KMS-11 (cell line): ENCODE measurements at regions not wholly inside any gene's neighbourhood (a gene's known extent, or its start where the extent isn't known, plus 50 kb on each side); places are given as distances from the start of the nearest gene placed in this dataset.

Experiments used
- H2AFZ ChIP-seq: fragments of 200-600 bp; sonication (generic); 2 replicates; pipeline ENCODE4 v1.6.1; 2016; ENCODE audit warnings: antibody characterized with exemption, mixed run types, low read depth
- H3K27ac ChIP-seq: fragments of 200-600 bp; sonication (generic); 2 replicates; pipeline ENCODE4 v1.6.1; 2016; ENCODE audit warnings: mild to moderate bottlenecking, mixed run types
- H3K27me3 ChIP-seq: fragments of 200-600 bp; sonication (generic); 2 replicates; pipeline ENCODE4 v1.6.1; 2017; ENCODE audit warnings: mild to moderate bottlenecking, low read depth, mixed run types, moderate library complexity; ENCODE audit not compliant: insufficient read depth
- H3K36me3 ChIP-seq: fragments of 200-600 bp; sonication (generic); 2 replicates; pipeline ENCODE4 v1.6.1; 2017; ENCODE audit warnings: mild to moderate bottlenecking, mixed run types; ENCODE audit not compliant: insufficient read depth
- H3K4me1 ChIP-seq: fragments of 200-600 bp; sonication (generic); 2 replicates; pipeline ENCODE4 v1.6.1; 2016; ENCODE audit warnings: mild to moderate bottlenecking, low read depth, mixed run types; ENCODE audit not compliant: poor library complexity, severe bottlenecking
- H3K4me2 ChIP-seq: fragments of 200-600 bp; sonication (generic); 2 replicates; pipeline ENCODE4 v1.7.0; 2016; ENCODE audit warnings: mild to moderate bottlenecking, mixed run types
- H3K4me3 ChIP-seq: fragments of 200-600 bp; sonication (generic); IDR thresholded peaks from 2 replicates; pipeline ENCODE4 v1.6.1; 2017; ENCODE audit warnings: low read depth, low read length, mixed read lengths; ENCODE audit not compliant: insufficient read depth
- H3K79me2 ChIP-seq: fragments of 200-600 bp; sonication (generic); 2 replicates; pipeline ENCODE4 v1.6.1; 2016; ENCODE audit warnings: low read depth, mixed run types; ENCODE audit not compliant: insufficient read depth
- H3K9ac ChIP-seq: fragments of 200-600 bp; sonication (generic); 2 replicates; pipeline ENCODE4 v1.6.1; 2016; ENCODE audit warnings: mild to moderate bottlenecking, mixed run types
- H4K20me1 ChIP-seq: fragments of 200-600 bp; sonication (generic); 2 replicates; pipeline ENCODE4 v1.6.1; 2016; ENCODE audit warnings: mild to moderate bottlenecking, mixed run types; ENCODE audit not compliant: insufficient read depth
- TF ChIP-seq, protein P1 (sequence below): fragments of 200-600 bp; sonication (generic); conservative IDR thresholded peaks from 2 replicates; pipeline ENCODE4 v1.6.1; 2017; ENCODE audit warnings: low read depth, mild to moderate bottlenecking, antibody characterized with exemption, low read length, moderate library complexity, mixed read lengths

DNA sequence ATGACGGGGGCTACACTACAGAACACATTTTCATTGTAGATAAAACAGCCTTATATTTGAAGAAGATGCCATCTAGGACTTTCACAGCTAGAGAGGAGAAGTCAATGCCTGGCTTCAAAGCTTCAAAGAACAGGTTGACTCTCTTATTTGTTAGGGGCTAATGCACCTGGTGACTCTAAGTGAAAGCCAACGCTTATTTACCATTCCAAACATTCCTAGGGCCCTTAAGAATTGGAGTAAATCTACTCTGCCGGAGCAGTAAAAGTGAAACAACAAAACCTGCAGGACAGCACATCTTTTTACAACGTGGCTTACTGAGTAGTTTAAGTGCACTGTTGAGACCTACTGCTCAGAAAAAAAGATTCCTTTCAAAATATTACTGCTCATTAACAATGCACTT lies 487.2 kb upstream of the SOX5 start:
- no peaks in the 10 kb centered on the region for H3K36me3 ChIP-seq
- TF ChIP-seq, protein P1, sequence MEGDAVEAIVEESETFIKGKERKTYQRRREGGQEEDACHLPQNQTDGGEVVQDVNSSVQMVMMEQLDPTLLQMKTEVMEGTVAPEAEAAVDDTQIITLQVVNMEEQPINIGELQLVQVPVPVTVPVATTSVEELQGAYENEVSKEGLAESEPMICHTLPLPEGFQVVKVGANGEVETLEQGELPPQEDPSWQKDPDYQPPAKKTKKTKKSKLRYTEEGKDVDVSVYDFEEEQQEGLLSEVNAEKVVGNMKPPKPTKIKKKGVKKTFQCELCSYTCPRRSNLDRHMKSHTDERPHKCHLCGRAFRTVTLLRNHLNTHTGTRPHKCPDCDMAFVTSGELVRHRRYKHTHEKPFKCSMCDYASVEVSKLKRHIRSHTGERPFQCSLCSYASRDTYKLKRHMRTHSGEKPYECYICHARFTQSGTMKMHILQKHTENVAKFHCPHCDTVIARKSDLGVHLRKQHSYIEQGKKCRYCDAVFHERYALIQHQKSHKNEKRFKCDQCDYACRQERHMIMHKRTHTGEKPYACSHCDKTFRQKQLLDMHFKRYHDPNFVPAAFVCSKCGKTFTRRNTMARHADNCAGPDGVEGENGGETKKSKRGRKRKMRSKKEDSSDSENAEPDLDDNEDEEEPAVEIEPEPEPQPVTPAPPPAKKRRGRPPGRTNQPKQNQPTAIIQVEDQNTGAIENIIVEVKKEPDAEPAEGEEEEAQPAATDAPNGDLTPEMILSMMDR = no peak
- H3K79me2 ChIP-seq = no peaks in the 10 kb centered on the region
- H3K4me1 ChIP-seq = no peaks in the 10 kb centered on the region
- H4K20me1 ChIP-seq = no peaks in the 10 kb centered on the region
- no peak overlapping the region for H3K27ac ChIP-seq
- H3K9ac ChIP-seq = no peak overlapping the region
- no peak overlapping the region for H3K4me3 ChIP-seq
- H2AFZ ChIP-seq = no peak overlapping the region
- no peak overlapping the region for H3K4me2 ChIP-seq
- H3K27me3 ChIP-seq = no peaks in the 10 kb centered on the region

DNA sequence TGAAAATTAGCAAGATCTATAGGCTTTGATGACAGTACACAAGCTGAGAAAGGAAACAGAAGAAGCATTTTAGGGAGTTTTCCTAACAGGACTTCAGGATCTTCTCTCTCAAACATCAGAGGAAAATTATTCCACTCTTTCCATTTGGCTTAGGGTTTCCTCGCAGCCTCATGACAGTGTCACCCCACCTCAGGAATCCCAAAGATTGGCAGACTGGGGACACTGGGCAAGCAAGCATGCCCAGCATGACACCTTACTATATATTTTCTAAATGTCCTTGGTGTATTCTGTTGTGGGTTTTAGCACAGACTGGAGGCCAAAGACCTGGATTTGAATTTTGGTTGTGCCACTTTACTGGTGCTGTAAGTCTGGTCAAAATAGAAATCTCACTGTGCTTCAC lies 482.4 kb upstream of the SOX5 start:
- Histone ChIP-seq H2AFZ (no peak overlapping the region), H3K4me2 (no peak overlapping the region), H3K4me1 (no peaks in the 10 kb centered on the region), H3K27me3 (no peaks in the 10 kb centered on the region), H3K79me2 (no peaks in the 10 kb centered on the region), H3K27ac (no peak overlapping the region), H3K9ac (no peak overlapping the region), H4K20me1 (no peaks in the 10 kb centered on the region), H3K4me3 (no peak overlapping the region), H3K36me3 (no peaks in the 10 kb centered on the region)
- TF ChIP-seq, protein P1 = no peak

DNA sequence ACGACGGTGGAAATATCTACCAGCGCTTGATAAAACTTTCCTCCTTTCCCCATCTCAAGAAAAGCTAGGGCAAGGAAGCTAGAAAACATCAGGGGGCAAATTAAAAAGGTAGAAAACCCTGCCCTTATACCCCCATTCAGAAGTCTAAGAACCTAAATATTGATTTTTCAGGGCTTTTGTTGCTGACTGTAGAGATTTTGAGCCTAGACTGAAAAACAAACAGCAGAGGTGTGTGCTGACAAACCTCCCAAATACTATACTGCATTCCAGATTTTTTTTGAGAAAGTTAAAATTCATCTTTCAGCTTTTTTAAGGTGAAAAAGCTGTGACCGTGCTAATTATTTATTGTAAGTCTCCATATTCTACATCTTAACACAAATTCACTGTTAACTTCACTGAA lies 478.3 kb upstream of the SOX5 start:
- H3K4me1 ChIP-seq = no peaks in the 10 kb centered on the region
- no peak overlapping the region for H3K4me3 ChIP-seq
- H2AFZ ChIP-seq = no peak overlapping the region
- H3K27me3 ChIP-seq = no peaks in the 10 kb centered on the region
- TF ChIP-seq, protein P1 = no peak
- H4K20me1 ChIP-seq = no peaks in the 10 kb centered on the region
- no peak overlapping the region for H3K27ac ChIP-seq
- no peaks in the 10 kb centered on the region for H3K79me2 ChIP-seq
- no peaks in the 10 kb centered on the region for H3K36me3 ChIP-seq
- no peak overlapping the region for H3K4me2 ChIP-seq
- no peak overlapping the region for H3K9ac ChIP-seq

DNA sequence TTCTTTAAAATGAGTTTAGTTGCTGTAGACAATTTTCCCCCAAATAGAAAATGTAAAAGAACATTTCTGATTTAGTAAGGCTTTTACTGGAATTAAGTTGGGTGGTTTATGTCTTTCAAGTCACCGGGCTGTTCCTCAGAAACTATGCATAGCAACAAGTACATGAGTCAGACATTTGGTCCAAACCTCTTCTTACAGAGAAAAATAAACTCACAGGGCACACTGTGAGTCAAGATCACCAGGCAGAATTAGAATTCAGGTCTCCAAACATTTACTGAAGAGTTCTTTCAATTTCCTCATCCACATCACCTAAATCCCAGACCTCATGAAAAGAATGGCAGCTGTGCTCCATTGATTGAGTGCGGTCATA lies 476.1 kb upstream of the SOX5 start:
- Histone ChIP-seq H3K4me3 (no peak overlapping the region), H4K20me1 (no peaks in the 10 kb centered on the region), H3K27ac (no peak overlapping the region), H2AFZ (no peak overlapping the region), H3K4me2 (no peak overlapping the region), H3K27me3 (no peaks in the 10 kb centered on the region), H3K4me1 (no peaks in the 10 kb centered on the region), H3K79me2 (no peaks in the 10 kb centered on the region), H3K36me3 (no peaks in the 10 kb centered on the region), H3K9ac (no peak overlapping the region)
- TF ChIP-seq, protein P1 = no peak
